Suprapubic skin (tissue), 4 donors: ENCODE measurements at regions not wholly inside any gene's neighbourhood (a gene's known extent, or its start where the extent isn't known, plus 50 kb on each side); places are given as distances from the start of the nearest gene placed in this dataset.

Experiments
- CTCF ChIP-seq, 2 donors: fragments of 200-600 bp in 1 of 2; fragments of 450-650 bp in 1 of 2; sonication (generic) in 1 of 2; IDR thresholded peaks; one replicate each; pipeline ENCODE4 v1.5.1; 2016 to 2019; ENCODE audit warnings: antibody characterized with exemption in 2 of 2, mild to moderate bottlenecking in 1 of 2, moderate library complexity in 1 of 2
- EP300 ChIP-seq: sonication (generic); formaldehyde crosslinking; IDR thresholded peaks from one replicate; pipeline ENCODE4 v1.6.1; 2017; ENCODE audit warnings: antibody characterized with exemption
- POLR2AphosphoS5 ChIP-seq, 3 donors: sonication (generic); formaldehyde crosslinking; IDR thresholded peaks; one replicate each; pipeline ENCODE4 v1.6.1; 2017; ENCODE audit warnings: antibody characterized with exemption in 3 of 3

GRCh38 chr17:53631486-53631885, 191.2 kb upstream of the KIF2B start:
- no peak for TF ChIP-seq CTCF (IDR thresholded peaks at IDR 0.05)
- no peak for TF ChIP-seq EP300
- TF ChIP-seq POLR2AphosphoS5 (IDR thresholded peaks at IDR 0.05) = no peak
